Hypothalamus (tissue), 51 donors: ENCODE measurements at regions not wholly inside any gene's neighbourhood (a gene's known extent, or its start where the extent isn't known, plus 50 kb on each side); places are given as distances from the start of the nearest gene placed in this dataset.

Experiments used
- DNase-seq, 51 donors: peaks; one replicate each; lab custom pipeline; 2025; lab: John Stamatoyannopoulos, UW

DNA sequence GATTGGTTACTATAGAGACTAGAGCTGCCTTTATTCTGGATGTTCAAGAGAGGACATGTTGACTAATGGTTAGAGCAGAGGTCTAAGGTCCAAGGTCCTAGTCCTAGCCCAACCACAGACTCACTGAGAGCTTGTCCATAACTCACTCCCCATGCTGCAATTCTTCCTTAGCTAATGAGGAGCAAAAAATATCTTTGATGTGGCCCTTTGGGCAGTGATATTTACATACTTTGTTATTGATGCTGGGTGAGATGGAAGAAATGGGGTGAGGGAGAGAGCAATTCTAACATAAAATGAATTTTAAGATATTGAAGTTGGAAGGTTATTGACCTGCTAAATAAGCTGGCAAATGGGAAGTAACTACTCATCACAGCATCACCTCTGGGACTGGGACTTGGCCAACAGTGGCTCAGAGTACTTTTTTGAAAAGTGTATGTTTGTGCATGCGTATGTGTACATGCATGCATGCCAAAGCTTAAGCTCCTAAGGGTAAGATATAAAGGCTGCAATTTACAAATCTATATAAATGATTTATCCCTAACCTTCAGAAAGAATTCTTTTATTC is 58.0 kb upstream of the ANKRD55 start:
- DNase-seq, result no peak

DNA sequence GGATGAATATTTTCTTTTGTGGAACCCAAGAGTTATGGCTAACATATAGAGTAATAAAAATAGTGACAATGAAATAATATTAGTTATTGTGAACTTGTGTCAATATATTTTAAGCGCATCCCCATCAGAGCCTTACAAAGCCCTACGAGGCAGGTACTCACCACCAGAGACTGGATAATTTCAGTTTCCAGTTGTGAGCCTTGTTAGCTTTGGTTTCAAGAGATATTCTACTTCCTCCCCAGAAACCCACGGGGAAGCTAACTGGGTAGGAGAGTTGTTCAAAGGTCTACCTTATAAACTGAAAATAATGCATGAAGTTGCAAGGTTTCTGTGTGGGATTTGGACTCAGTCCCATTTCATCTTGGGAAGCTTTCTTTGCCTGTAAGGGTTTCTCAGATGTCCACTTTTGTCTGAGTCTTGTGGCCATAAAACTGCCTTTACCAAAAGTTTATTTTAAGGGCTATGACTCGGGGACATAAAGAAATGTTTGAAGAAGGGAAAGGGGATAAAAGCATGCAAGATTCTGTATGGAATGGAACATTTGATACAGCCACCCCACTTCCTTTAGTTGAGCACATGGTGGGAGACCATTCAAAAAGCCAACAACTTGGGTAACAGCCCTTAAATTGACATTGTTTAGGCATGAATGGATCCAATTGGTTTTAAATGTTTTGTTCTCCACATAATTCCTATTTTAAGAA is 57.4 kb upstream of the ANKRD55 start:
- no peak for DNase-seq

GRCh38 chr5:56289602-56289987 is 56.5 kb upstream of the ANKRD55 start:
- no peak for DNase-seq

DNA sequence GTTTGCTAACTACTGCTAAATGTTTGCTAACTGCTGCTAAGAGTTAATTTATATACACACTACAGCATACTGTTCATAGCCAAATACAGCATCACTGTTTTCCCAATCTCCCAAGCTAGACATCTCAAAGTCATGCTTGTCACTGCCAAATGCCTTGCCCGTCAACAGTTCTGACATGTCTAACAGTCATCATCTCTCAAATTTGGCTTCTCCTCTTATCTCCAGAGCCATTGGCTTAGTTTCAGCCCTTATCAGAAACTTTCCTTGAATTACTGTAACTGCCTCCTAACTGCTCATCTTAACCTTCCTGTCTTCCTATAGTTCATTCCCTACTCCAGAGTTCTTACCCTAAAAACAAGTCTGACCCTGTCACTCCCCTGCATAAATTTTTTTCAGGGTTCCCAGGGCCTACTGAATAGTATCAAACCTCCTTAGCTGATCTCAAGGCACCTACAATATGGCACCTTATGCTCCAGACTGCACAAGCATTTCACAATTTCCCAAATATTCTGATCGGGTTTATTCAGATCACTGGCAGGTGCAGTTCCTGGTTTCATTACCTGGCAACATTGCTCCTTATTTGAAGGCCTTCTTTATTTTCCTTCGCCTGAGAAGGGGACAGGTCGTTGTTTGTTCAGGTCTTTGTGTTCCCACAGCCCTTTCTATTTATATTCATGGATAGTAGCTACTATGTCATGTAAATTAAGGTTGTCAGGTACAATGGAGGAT is 55.9 kb upstream of the ANKRD55 start:
- no peak for DNase-seq

GRCh38 chr5:56286015-56286884 is 53.1 kb upstream of the ANKRD55 start:
- DNase-seq, result no peak

DNA sequence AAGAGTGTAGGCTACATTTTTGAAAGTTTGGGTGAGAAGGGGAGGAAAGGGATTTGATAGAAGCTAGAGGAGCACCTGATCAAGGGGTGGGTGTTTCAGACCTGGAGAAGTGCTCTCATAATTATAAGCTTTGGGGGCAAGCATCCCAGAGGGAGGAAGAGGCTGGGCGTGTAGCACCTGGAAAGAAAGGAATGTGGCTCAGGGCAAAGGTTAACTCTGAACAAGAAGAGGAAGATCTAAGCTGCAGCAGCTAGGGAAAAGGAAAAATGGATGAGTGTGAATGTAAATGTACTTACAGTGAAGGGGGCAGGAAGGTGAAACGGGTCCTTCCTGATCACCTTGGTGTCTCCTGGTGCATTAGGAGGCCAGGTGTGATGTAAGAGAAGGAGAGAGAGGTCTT is 49.8 kb upstream of the ANKRD55 start:
- DNase-seq, result no peak
